GM12873 (cell line): ENCODE measurements at regions not wholly inside any gene's neighbourhood (a gene's known extent, or its start where the extent isn't known, plus 50 kb on each side); places are given as distances from the start of the nearest gene placed in this dataset.

ENCODE experiments used
- TF ChIP-seq, protein P1 (sequence below): IDR thresholded peaks from 2 replicates; pipeline ENCODE4 v1.5.1; 2012; ENCODE audit warnings: low read depth, mild to moderate bottlenecking, moderate library complexity, low read length, control low read depth; ENCODE audit not compliant: insufficient read depth; ENCODE audit errors: missing control alignments

DNA sequence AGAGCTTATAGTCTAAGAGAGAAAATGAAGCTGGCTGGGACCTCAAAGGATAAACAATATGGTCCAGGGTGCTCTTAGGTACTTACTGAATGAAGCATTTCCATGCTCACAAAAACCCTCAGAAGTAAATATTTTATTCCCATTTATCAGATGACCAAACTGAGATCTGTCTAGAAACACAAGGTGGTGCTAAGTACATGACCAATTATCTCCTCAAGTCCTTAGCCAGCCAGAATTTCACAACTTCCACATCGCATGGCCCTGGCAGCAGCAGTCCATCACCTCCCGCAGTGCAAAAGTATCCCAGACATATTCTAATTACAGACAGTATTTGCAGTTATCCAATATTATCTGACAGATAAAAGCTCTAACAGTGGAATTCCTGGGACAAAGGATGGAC lies 321.7 kb upstream of the PROX1 start:
- TF ChIP-seq, protein P1, sequence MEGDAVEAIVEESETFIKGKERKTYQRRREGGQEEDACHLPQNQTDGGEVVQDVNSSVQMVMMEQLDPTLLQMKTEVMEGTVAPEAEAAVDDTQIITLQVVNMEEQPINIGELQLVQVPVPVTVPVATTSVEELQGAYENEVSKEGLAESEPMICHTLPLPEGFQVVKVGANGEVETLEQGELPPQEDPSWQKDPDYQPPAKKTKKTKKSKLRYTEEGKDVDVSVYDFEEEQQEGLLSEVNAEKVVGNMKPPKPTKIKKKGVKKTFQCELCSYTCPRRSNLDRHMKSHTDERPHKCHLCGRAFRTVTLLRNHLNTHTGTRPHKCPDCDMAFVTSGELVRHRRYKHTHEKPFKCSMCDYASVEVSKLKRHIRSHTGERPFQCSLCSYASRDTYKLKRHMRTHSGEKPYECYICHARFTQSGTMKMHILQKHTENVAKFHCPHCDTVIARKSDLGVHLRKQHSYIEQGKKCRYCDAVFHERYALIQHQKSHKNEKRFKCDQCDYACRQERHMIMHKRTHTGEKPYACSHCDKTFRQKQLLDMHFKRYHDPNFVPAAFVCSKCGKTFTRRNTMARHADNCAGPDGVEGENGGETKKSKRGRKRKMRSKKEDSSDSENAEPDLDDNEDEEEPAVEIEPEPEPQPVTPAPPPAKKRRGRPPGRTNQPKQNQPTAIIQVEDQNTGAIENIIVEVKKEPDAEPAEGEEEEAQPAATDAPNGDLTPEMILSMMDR, result no peak

DNA sequence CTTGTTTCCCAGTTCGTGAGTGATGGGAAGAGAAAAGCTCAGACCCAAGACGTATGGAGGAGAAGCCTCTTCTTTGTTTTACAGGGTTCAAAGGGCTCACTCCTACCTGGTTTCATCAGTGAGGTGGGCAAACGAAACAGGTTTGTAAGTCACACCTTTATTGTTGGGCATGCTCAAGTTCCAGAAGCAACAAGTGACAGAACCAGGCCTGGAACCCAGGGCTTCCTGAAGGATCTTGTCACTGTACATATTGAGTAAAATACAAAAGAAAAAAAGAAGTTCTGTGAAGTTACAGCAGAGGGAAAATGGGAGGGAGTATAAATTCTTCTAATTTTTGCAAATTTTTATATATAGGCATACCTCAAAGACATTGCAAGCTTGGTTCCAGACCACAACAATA lies 320.9 kb upstream of the PROX1 start:
- TF ChIP-seq, protein P1, result no peak

DNA sequence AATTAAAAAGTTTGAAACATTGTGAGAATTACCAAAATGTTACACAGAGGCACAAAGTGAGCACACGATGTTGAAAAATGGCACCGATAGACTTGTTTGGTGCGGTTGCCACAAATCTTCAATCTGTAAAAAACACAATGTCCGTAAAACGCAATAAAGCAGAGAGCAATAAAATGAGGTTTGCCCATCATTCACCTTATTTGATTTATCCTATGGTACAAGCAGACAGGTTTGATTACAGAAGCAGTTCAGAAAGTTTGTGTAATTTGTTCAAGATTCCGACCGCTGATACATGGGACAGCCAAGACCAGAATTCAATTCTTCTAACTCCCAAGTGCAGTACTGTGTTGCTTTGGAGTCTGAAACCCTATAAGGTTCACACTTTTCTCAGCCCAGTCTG lies 318.3 kb upstream of the PROX1 start:
- TF ChIP-seq, protein P1, result no peak

DNA sequence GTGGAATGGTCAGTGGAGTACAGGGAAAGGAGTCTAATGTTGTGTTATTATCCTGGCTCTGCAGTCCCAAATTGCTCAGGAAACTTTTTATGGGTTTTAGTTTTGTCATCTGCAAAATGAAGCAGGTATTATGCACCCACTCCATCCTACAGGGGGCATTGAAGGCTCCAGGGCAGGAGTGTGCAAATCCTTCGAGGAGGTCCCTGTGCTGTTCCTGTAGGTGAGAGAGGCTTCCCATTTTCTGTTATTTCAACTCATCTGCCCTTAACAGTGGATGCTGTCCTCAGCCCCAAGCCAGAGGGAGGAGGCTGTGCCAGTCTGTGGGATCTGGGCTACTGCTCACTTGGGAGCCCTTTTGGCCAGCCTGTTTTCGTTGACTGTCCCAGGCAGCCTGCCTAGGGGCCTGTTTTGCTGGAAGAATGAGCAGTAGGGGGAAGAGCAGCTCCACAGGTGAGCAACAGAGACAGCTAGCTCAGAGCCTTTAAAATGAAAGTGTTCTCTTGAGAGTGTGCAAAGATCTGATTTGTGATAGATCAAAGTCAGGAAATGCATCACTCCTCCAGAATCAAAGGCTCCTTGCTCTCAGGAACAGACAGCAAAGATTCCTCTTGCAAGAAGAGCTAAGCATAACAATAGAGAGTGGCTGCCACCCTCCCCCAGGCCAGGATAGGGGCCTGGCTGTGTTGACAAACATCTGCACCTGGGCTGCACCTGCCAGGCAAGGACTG lies 317.6 kb upstream of the PROX1 start:
- TF ChIP-seq, protein P1, result no peak

DNA sequence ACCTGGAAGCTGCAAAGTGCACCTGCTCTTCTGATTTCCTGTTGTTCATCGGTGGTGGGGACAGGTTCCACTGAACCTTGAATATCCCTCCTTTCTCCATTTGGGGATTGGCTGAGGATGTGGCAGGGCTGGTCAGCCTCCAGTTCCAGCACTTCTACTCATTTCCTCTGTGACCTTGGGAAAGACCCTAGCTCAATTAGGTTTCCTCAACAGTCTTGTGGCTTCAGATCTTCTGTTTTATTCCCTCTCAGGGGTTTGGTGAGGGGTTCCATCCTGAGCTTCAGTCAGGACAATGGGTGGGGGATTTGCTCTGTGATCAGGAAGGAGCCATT lies 317.1 kb upstream of the PROX1 start:
- TF ChIP-seq, protein P1, result no peak

DNA sequence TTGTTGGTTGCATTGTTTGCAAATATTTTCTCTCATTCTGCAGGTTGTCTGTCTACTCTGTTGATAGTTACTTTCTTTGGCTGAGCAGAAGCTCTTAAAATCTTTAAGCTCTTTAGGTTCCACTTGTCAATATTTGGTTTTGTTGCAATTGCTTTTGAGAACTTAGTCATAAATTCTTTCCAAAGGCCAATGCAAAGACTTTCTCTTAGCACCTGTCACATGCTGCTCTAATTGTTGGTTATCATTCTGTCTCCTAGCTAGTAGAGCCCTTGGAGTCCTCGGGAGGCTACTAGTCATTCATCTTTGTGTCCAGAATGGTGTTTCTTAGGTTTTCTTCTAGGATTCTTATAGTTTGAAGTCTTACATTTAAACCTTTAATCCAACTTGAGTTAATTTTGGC lies 312.7 kb upstream of the PROX1 start:
- TF ChIP-seq, protein P1, result no peak

DNA sequence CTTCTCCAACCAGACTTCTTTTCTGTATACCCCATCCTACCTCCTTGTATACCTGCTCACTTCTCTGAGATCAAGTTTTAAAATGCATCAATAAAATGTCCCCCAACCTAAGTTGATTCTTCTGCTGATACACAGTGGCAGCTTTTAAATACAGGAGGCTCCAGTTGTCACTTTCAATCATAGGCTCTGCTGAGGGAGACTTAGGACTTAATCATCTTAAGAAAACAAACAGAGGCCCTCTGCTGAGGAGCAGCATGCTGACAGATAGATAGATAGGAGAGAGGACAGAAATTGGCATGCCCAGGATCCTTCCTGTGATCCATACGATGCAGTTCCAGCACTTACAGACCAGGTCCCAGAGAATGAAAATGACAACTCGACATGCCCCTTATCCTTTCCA lies 311.0 kb upstream of the PROX1 start:
- TF ChIP-seq, protein P1, result no peak
